ENCODE measurements at regions not wholly inside any gene's neighbourhood (a gene's known extent, or its start where the extent isn't known, plus 50 kb on each side); places are given as distances from the start of the nearest gene placed in this dataset.

DNA sequence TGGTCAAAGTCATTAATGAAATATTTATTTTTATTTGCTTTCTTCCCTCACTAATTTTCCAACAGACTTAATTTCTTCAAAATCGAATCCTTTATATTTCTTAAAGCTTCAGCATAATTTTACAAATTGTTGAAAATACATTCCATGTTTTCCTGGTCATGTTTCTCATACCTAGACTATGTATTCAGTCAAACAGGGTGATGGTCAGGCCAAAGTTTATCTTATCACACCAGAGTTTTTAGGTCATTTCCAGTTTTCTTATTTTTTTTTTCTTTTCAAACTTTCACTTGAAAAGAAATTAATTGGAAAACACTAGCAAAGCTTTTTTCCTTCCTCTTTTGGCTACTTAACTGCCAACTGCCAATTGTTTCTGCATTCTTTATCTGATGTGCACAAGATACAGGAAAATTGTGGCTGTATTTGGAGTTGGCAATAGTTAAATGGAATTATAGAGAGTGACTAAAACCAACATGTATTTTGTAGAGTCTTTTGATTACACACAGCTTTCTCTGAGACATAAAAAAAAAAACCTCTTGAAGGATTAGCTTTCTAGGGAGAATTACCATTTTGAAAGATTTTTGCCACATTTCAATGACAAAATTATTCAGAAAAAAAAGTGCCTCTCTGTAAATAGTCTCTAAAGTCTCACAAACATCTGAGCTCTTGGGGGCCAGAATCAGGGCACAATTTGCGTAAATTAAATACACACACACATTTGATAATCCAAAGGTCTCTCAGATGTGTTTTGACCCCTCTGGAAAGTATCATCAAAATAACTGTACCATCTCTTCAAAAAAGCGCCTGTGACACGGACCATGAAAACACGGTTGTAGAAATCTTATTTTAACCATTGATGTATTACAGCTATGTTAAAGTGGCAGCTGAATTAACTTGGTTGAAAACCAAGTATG is 603.2 kb upstream of the KCNMB2 start:
- DNase-seq (ENCODE audit: low read depth), result peak; percentile 11

- DNase-seq (ENCODE audit: low read depth), result peak; percentile 4
These were observed 602.0 kb upstream of the KCNMB2 start for GRCh38 chr3:177934001-177934891.

DNA sequence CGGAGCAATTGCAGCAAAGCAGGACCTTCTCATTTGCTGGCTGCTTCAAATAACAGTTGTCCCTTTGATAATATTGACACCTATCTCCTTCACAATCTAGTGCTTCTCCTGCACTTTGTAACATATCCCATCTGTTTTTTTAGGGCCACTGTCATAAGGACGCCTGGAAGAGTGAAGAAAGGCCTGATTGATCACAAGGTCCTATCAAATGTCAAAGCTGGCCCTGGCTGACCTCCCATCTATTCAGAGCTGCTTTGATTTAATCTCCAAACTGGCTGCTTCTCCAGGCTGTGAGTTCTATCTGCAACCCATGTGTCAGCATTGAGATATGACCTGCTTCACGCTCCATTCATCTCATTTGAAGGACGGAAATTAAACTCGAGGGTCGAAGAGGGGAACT is 601.2 kb upstream of the KCNMB2 start:
- DNase-seq (ENCODE audit: low read depth), result no peak

DNA sequence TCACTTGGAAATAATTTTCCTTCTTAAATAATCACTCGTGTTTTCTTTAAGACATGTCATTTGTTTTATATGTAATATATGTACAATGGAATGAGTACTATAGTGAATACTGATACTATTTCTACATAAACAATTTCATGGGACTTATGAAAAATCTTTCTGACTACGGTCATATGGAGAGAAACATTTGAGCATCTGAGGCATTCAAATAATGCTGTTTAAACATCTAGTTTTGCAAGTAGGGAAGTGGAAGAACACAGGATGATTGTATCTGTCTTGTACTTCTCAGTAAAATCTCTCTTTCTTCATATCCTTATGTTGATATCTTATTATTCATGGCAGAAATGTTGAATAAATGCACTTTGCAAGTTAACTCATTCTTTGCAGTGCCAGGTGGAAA is 599.5 kb upstream of the KCNMB2 start:
- DNase-seq (ENCODE audit: low read depth), result no peak

GRCh38 chr3:177942911-177943310 is 593.3 kb upstream of the KCNMB2 start:
- DNase-seq (ENCODE audit: low read depth), result no peak

DNA sequence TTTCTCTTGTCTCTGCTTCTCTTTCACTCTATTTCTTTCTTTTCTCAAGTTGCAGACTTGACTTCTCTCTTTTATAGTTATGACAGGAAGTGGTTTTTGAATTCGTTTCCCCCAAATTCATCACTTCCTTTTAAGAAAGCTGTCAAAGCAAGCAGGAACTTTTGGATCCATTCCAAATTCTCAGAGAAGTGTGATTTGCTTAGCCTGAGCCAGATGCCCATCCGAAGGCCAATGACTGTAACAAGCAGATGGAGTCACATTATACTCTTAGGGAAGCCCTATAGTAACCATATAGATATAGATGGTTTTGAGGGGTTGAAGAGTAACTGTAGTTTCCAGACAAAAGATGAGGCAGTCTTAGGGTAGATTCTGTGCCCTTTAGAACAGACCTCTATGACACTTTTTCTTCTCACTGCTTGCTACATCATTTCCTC is 592.0 kb upstream of the KCNMB2 start:
- DNase-seq (ENCODE audit: low read depth), result peak; percentile 22

DNA sequence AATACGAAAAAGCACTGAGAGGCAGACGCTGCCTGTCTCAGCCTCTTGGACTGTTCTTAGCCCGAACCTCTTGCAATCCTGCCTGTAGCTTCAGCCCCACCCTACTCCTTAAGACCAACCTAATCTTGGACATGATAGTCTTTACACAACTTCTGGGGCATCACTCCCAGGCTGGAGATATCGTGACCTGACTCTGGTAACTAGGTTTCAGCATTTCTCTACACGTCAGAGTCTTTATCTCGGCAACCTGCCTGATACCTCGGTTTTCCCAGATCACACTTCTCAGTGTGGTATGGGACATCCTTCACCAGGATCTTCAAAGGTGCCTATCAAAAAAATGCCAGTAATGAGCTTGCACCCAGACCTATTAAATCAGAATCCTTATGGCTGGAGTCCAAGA is 590.2 kb upstream of the KCNMB2 start:
- DNase-seq (ENCODE audit: low read depth), result no peak

DNA sequence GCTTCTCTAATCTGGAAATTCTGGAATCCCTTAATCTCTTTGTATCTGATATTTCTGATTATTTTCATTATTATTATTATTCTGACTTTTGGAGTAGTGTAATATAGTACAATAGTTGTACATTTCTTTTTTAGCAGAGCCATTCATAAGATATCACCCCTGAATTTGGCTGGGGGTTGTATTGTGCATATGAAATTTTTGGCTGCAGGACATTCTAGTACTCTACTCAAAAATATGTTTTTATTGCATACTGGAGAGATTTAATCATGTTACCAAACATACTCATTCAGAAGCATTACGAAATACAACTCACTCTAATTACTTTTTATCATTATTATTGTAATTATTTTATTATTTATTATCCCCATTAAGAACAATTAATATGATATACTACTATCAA is 589.7 kb upstream of the KCNMB2 start:
- DNase-seq (ENCODE audit: low read depth), result no peak

GRCh38 chr3:177946936-177947335 is 589.3 kb upstream of the KCNMB2 start:
- no peak for DNase-seq (ENCODE audit: low read depth)

GRCh38 chr3:177947901-177948300 is 588.3 kb upstream of the KCNMB2 start:
- DNase-seq (ENCODE audit: low read depth), result no peak

DNA sequence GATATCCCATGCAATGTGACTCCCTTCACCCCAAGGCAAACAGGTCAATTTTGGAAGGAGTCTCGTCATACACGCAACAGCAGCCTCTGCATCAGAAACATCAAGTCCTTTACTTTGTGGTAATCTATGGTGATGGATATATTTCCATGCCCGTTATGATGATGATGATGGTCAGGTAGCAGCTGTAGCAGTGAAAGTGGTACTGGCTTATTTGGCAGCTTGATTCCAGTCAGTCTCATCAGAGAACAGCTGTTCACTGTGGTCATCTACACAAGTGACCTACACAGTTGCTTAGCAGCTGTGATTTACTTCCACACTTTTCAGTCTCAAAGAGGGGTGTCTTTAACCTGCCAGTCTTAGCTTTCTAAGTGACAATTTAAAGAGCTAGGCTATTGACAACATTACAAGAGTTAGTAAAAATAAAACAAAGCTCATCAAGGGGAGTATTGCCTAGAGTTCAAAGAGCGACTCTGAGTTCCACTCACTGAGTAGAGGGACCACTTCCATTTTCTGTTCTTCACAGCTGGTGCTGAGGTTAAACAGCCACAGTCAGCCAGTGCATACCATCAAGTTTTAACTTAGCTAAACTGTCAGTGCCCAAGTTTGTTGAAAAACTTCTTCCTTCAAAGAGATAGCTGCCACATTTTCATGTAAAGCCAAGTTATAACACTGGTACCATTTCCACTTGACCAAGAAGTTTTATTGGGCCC is 587.4 kb upstream of the KCNMB2 start:
- DNase-seq (ENCODE audit: low read depth), result no peak

DNA sequence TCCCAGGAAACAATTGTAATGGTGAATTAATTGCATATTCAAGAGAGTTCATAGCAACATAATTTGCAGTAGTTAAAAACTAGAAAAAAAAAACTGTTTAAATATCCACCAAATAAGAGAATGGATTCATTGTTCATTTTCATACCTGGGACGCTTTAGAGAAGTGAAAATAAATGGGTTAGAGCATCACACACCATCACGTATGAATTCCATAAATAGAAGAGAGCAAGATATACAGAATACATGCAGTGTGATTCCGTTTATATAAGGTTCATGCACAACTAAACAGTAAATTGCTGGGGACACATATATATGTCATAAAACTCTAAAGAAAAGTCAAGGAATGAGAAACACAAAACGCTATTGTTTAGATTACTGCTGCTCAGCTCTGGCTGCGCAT is 577.0 kb upstream of the KCNMB2 start:
- DNase-seq (ENCODE audit: low read depth), result no peak

DNA sequence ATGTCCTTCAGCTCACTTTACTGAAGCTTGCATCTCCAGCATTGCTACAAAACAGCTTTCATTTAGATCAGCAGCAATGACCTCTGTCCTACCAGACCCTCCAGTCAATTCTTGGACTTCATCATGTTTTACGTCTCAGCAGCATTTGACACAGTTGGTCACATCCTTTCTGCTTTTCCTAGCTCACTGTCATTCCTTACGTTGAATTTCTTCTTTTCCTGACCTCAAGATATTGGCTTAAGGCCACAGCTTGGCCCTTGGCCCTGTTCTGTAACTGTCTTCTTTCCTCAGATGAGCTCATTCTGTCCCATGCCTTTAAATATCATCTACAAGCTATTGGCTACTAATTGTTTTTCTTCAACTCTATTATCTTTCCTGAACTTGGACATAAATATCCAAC is 576.2 kb upstream of the KCNMB2 start:
- DNase-seq (ENCODE audit: low read depth), result peak; percentile 27

GRCh38 chr3:177960722-177961121 is 575.5 kb upstream of the KCNMB2 start:
- DNase-seq (ENCODE audit: low read depth), result no peak

DNA sequence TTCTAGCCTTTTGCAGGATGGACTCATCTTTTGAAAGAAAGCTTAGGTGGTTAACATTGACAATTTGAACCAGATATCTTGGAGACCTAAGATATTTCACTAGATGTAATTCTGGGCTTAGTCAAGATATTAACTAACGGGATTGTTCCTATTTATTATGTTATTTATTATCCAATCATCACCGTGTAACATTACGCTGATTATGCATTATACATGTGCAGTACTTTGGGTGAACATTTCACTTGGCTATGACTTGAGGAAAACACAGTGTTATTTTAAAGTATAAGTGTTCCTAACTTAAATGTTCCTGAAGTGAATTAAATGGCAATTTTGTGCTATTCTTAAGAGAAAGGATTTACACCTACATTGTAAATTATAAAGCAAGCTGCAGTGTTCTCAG is 574.5 kb upstream of the KCNMB2 start:
- DNase-seq (ENCODE audit: low read depth), result no peak

DNA sequence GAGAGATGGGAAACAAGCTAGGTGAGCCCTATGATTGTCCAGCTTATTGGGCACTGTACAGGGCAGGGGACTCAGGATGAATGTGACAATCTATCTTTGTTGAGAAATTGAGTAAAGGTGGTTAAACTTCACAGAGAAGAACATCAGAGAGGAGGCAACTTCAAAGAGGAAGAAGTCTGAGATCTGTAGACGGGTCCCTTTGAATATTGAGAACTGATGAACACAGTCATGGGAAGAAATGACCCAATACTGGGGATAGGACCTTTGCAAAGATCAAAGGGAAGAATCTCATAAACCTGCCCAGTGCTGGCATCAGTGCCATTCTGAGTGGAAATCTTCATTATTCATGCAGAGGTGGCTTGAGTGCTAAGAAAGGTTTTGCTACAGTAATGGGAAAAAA is 569.7 kb upstream of the KCNMB2 start:
- DNase-seq (ENCODE audit: low read depth), result no peak

DNA sequence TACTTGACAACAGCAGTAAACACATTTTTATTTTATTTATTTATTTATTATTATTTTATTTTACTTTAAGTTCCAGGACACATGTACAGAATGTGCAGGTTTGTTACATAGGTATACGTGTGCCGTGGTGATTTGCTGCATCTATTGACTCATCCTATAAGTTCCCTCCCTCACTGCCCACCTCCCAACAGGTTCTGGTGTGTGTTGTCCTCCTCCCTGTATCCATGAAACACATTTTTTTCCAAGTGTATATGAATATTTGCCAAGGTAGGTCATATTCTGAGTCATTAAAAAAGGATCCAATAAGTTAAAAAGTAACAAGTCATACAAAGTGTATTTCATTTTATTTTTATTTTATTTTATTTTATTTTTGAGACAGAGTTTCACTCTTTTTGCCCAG is 567.3 kb upstream of the KCNMB2 start:
- DNase-seq (ENCODE audit: low read depth), result no peak

- no peak for DNase-seq (ENCODE audit: low read depth)
These were observed 562.9 kb upstream of the KCNMB2 start for GRCh38 chr3:177973241-177973840.

DNA sequence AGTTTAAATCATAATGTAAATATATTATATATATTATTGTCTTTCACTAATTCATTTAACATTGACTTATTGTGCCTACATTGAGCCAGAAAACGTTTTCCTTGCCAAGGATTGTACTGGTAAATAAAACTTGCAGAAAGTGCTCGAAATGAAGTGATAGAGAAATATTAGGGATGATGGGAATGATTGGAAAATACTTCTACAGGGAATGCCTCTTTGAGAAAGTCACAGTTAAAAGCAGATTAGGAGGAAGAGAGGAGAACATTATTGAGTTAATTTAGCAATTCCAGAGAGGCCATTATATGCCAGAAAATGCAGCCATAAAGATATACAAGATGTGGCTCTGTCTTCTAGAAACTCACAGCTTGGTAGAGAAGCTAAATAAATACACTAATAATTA is 560.0 kb upstream of the KCNMB2 start:
- no peak for DNase-seq (ENCODE audit: low read depth)

- DNase-seq (ENCODE audit: low read depth), result no peak
These were observed 559.4 kb upstream of the KCNMB2 start for GRCh38 chr3:177976866-177977265.

- DNase-seq (ENCODE audit: low read depth), result peak; percentile 79
These were observed 558.7 kb upstream of the KCNMB2 start for GRCh38 chr3:177977381-177978158.

All from RPMI7951 (cell line).